GM18951 (cell line): ENCODE measurements at regions not wholly inside any gene's neighbourhood (a gene's known extent, or its start where the extent isn't known, plus 50 kb on each side); places are given as distances from the start of the nearest gene placed in this dataset.

Experiments used
- POLR2A ChIP-seq: IDR thresholded peaks from 4 replicates; pipeline ENCODE4 v1.6.1; 2011; ENCODE audit warnings: mild to moderate bottlenecking; ENCODE audit not compliant: insufficient read length, insufficient read depth; ENCODE audit errors: extremely low read depth
- in situ Hi-C: fragments of 300-500 bp; cut with MboI; formaldehyde crosslinking; loops from one replicate; pipeline ENCODE4 v1.12.0; 2022; ENCODE audit warnings: low sequenced_read_pairs, mixed read lengths, inconsistent platforms; ENCODE audit not compliant: unreplicated experiment

GRCh38 chr3:106710596-106710995 lies 666.6 kb upstream of the CCDC54 start:
- in situ Hi-C loops: no loop called here

GRCh38 chr3:106711650-106712049 lies 665.6 kb upstream of the CCDC54 start:
- in situ Hi-C loops: no loop called here

More at GRCh38 chr3:106710596-106710995, 666.6 kb upstream of the CCDC54 start:
- no peak for TF ChIP-seq POLR2A

DNA sequence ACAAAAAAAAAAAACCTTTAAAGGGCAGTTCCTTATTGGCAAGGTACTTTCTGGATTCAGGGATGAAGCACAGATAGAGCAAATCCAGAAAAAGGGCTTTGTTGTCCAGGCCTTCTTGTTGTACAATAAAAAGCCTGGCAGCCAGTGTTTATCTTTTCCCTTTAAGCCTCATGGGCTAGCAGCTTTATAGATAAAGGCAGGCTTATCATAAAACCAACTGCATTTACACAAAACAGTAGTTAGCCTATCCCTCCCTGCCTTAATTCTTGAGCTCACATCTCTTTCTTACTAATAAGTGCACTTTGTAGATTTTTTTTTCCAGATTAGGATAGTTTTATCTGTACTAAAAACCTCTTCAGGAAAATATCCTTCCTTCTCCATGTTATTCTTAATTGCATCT lies 662.8 kb upstream of the CCDC54 start:
- in situ Hi-C loops: no loop called here

More at GRCh38 chr3:106711650-106712049, 665.6 kb upstream of the CCDC54 start:
- TF ChIP-seq POLR2A: no peak

GRCh38 chr3:106715286-106715685 lies 662.0 kb upstream of the CCDC54 start:
- in situ Hi-C loops: no loop called here
- no peak for TF ChIP-seq POLR2A

More for the DNA sequence above, 662.8 kb upstream of the CCDC54 start:
- TF ChIP-seq POLR2A: no peak

GRCh38 chr3:106717178-106717780 lies 660.0 kb upstream of the CCDC54 start:
- in situ Hi-C loops: no loop called here

GRCh38 chr3:106719077-106719476 lies 658.2 kb upstream of the CCDC54 start:
- in situ Hi-C loops: no loop called here
- no peak for TF ChIP-seq POLR2A

More at GRCh38 chr3:106717178-106717780, 660.0 kb upstream of the CCDC54 start:
- no peak for TF ChIP-seq POLR2A

- in situ Hi-C loops: no loop called here
- TF ChIP-seq POLR2A: no peak
Measured at GRCh38 chr3:106719583-106719982, 657.7 kb upstream of the CCDC54 start.

- no peak for TF ChIP-seq POLR2A
- in situ Hi-C loops: no loop called here
Measured at GRCh38 chr3:106720510-106720909, 656.7 kb upstream of the CCDC54 start.

- no peak for TF ChIP-seq POLR2A
Measured at GRCh38 chr3:106725566-106725965, 651.7 kb upstream of the CCDC54 start.

DNA sequence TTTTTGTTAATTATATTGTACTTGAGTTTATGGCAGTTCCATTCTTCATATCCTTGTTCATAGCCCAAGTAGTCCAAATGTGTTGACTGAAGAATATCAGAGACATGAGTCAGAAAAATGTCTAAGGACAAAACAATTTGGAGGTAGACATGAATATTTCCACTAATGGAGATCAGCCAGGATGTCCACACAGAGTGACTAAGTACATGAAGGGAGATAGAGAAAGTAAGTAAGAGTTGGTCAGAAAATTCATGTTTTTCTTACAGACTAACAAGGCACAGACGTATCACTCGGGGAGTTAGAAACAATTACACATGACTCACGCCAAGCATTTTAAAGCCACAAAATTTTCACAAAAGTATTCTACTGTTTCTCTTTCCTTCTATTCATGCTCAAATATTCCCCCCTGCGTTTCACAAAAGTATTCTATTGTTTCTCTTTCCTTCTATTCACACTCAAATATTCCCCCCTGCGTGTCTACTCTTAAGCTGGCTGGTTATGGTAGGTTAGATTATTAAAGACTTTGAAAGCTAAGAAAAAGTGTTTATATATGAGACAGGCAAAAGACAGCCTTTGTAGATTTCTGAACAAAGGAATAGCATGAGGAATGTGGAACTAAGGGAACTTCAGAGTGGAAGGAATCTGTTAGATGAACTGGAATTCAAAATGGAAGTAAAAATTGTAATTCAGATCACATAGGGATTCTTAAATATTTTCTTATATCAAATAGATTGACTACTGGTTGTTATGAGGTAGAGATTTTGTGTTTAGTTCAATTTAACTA lies 648.7 kb upstream of the CCDC54 start:
- in situ Hi-C loops: no loop called here
- TF ChIP-seq POLR2A: no peak

More at GRCh38 chr3:106725566-106725965, 651.7 kb upstream of the CCDC54 start:
- in situ Hi-C loops: no loop called here

- in situ Hi-C loops: no loop called here
- no peak for TF ChIP-seq POLR2A
Measured at GRCh38 chr3:106729481-106729880, 647.8 kb upstream of the CCDC54 start.

DNA sequence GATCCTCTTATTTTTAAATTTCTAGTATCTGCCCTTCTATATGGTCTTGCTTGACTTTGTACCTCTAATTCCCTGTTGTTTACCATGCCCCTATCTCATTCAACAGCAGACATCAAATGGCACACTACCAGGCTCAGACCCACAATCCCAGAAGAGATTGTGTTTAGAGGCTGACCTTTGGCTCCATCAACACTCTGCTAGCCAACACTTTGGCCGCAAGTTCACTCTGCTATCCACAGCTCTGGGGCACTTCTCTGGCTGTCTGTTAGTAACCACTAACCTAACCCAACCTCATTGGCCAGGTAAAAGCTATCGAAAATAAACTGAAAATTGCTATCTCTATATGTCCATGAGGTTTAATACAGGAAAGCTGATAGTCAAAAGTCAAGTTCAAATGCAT lies 646.0 kb upstream of the CCDC54 start:
- TF ChIP-seq POLR2A: no peak
- in situ Hi-C loops: no loop called here

- in situ Hi-C loops: no loop called here
Measured at GRCh38 chr3:106734712-106735111, 642.5 kb upstream of the CCDC54 start.

DNA sequence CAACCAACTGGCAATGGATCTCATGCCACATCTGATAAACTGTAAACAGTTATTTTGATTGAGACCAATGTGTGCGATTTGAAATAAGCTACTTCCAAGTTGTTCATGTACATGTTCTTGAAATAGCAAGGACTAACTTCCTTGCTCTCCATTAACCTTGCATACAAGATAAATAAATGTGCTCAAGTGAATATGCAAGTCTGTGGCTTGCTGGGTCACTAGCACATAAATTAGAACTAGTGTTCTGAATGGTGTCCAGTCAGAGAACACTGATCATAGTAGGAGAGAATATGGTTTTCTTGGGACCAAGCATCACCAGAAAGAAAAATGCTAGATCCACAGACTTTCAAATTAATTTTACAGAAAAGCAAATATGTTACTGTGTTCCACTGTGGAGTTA lies 640.0 kb upstream of the CCDC54 start:
- in situ Hi-C loops: no loop called here
- TF ChIP-seq POLR2A: no peak

More at GRCh38 chr3:106734712-106735111, 642.5 kb upstream of the CCDC54 start:
- no peak for TF ChIP-seq POLR2A
